ENCODE measurements at regions not wholly inside any gene's neighbourhood (a gene's known extent, or its start where the extent isn't known, plus 50 kb on each side); places are given as distances from the start of the nearest gene placed in this dataset.

- no peak for DNase-seq
- intact Hi-C loops (cut with DNase I), result no loop called here
- no peak for ATAC-seq (ENCODE audit: poor library complexity)
Observed at GRCh38 chr4:126583509-126583908, 1049.2 kb upstream of the INTU start.

GRCh38 chr4:126591583-126591982, 1041.2 kb upstream of the INTU start:
- intact Hi-C loops (cut with DNase I), result no loop called here
- DNase-seq, result no peak
- ATAC-seq (ENCODE audit: poor library complexity), result no peak

- intact Hi-C loops (cut with DNase I), result no loop called here
- DNase-seq (no peak), ATAC-seq (ENCODE audit: poor library complexity) (no peak)
Observed at GRCh38 chr4:126592088-126592487, 1040.7 kb upstream of the INTU start.

- DNase-seq, result no peak
- no peak for ATAC-seq (ENCODE audit: poor library complexity)
- intact Hi-C loops (cut with DNase I), result no loop called here
Observed at GRCh38 chr4:126593626-126594025, 1039.1 kb upstream of the INTU start.

- ATAC-seq (ENCODE audit: poor library complexity), result no peak
- DNase-seq, result no peak
- intact Hi-C loops (cut with DNase I), result no loop called here
Observed at GRCh38 chr4:126595643-126596042, 1037.1 kb upstream of the INTU start.

GRCh38 chr4:126599746-126600145, 1033.0 kb upstream of the INTU start:
- DNase-seq, result no peak
- no peak for ATAC-seq (ENCODE audit: poor library complexity)
- intact Hi-C loops (cut with DNase I), result no loop called here

- no peak for ATAC-seq (ENCODE audit: poor library complexity)
- intact Hi-C loops (cut with DNase I), result no loop called here
Observed at GRCh38 chr4:126603210-126603609, 1029.5 kb upstream of the INTU start.

GRCh38 chr4:126603825-126604224, 1028.9 kb upstream of the INTU start:
- intact Hi-C loops (cut with DNase I), result no loop called here
- ATAC-seq (ENCODE audit: poor library complexity), result no peak
- DNase-seq, result no peak

More at GRCh38 chr4:126603210-126603609, 1029.5 kb upstream of the INTU start:
- DNase-seq, result no peak

- ATAC-seq (ENCODE audit: poor library complexity), result peak; percentile 61
- intact Hi-C loops (cut with DNase I), result no loop called here
- no peak for DNase-seq
Observed at GRCh38 chr4:126604268-126604867, 1028.4 kb upstream of the INTU start.

- ATAC-seq (ENCODE audit: poor library complexity), result no peak
- intact Hi-C loops (cut with DNase I), result no loop called here
- no peak for DNase-seq
Observed at GRCh38 chr4:126610933-126611332, 1021.8 kb upstream of the INTU start.

GRCh38 chr4:126611900-126612299, 1020.9 kb upstream of the INTU start:
- DNase-seq, result no peak
- intact Hi-C loops (cut with DNase I), result no loop called here
- no peak for ATAC-seq (ENCODE audit: poor library complexity)

GRCh38 chr4:126614356-126614855, 1018.4 kb upstream of the INTU start:
- no peak for ATAC-seq (ENCODE audit: poor library complexity)
- intact Hi-C loops (cut with DNase I), result no loop called here
- no peak for DNase-seq

GRCh38 chr4:126616795-126617194, 1016.0 kb upstream of the INTU start:
- no peak for ATAC-seq (ENCODE audit: poor library complexity)
- DNase-seq, result no peak
- intact Hi-C loops (cut with DNase I), result no loop called here

GRCh38 chr4:126627255-126627654, 1005.5 kb upstream of the INTU start:
- ATAC-seq (ENCODE audit: poor library complexity) (no peak), DNase-seq (no peak)
- intact Hi-C loops (cut with DNase I), result no loop called here

- intact Hi-C loops (cut with DNase I), result no loop called here
- DNase-seq, result no peak
- no peak for ATAC-seq (ENCODE audit: poor library complexity)
Observed at GRCh38 chr4:126628933-126629332, 1003.8 kb upstream of the INTU start.

- intact Hi-C loops (cut with DNase I), result no loop called here
- no peak for DNase-seq
- peak; percentile 82 for ATAC-seq (ENCODE audit: poor library complexity)
Observed at GRCh38 chr4:126630230-126630629, 1002.5 kb upstream of the INTU start.

- intact Hi-C loops (cut with DNase I), result no loop called here
- DNase-seq, result no peak
- no peak for ATAC-seq (ENCODE audit: poor library complexity)
Observed at GRCh38 chr4:126633306-126633705, 999.5 kb upstream of the INTU start.

- no peak for DNase-seq
- intact Hi-C loops (cut with DNase I), result no loop called here
Observed at GRCh38 chr4:126637706-126638105, 995.1 kb upstream of the INTU start.

GRCh38 chr4:126647320-126647719, 985.4 kb upstream of the INTU start:
- DNase-seq (no peak), ATAC-seq (ENCODE audit: poor library complexity) (no peak)
- intact Hi-C loops (cut with DNase I), result no loop called here

More at GRCh38 chr4:126637706-126638105, 995.1 kb upstream of the INTU start:
- no peak for ATAC-seq (ENCODE audit: poor library complexity)

GRCh38 chr4:126647756-126648397, 984.9 kb upstream of the INTU start:
- ATAC-seq (ENCODE audit: poor library complexity), result no peak
- intact Hi-C loops (cut with DNase I), result no loop called here
- DNase-seq, result no peak

- ATAC-seq (ENCODE audit: poor library complexity) (no peak), DNase-seq (no peak)
- intact Hi-C loops (cut with DNase I), result no loop called here
Observed at GRCh38 chr4:126658411-126658810, 974.3 kb upstream of the INTU start.

All from Right ventricle myocardium superior (tissue), 1 donor.